ENCODE measurements at regions not wholly inside any gene's neighbourhood (a gene's known extent, or its start where the extent isn't known, plus 50 kb on each side); places are given as distances from the start of the nearest gene placed in this dataset.

- no peak for TF ChIP-seq CTCF (IDR thresholded peaks at IDR 0.05)
- Histone ChIP-seq H3K27ac (no peak overlapping the region), H3K27me3 (replicated peaks; ENCODE audit: insufficient read depth) (no peaks in the 10 kb centered on the region), H3K4me3 (no peak overlapping the region), H3K4me1 (ENCODE audit: control insufficient read depth in 1 of 2, low read depth in 2 of 2) (peaks cover 0 to 1% of the 10 kb centered on the region in 2 donors), H3K36me3 (no peaks in the 10 kb centered on the region), H3K9me3 (no peaks in the 10 kb centered on the region)
- ATAC-seq (ENCODE audit: insufficient number of reproducible peaks, low FRiP score, low read depth) (no peak), DNase-seq (ENCODE audit: low spot score) (no peak)
Observed at GRCh38 chr9:13729955-13730354, 450.5 kb upstream of the MPDZ start.

GRCh38 chr9:13728917-13729811 is 449.7 kb upstream of the MPDZ start:
- Histone ChIP-seq H3K27me3 (replicated peaks; ENCODE audit: insufficient read depth) (no peaks in the 10 kb centered on the region), H3K27ac (no peak overlapping the region), H3K36me3 (no peaks in the 10 kb centered on the region), H3K9me3 (no peaks in the 10 kb centered on the region), H3K4me3 (no peak overlapping the region), H3K4me1 (ENCODE audit: control insufficient read depth in 1 of 2, low read depth in 2 of 2) (no peaks in the 10 kb centered on the region)
- ATAC-seq (ENCODE audit: insufficient number of reproducible peaks, low FRiP score, low read depth) = no peak
- DNase-seq (ENCODE audit: low spot score) = no peak
- TF ChIP-seq CTCF (IDR thresholded peaks at IDR 0.05) = no peak

- DNase-seq (ENCODE audit: low spot score) = no peak
- H3K4me3 ChIP-seq = no peak overlapping the region
- ATAC-seq (ENCODE audit: insufficient number of reproducible peaks, low FRiP score, low read depth) = no peak
- no peaks in the 10 kb centered on the region for H3K4me1 ChIP-seq (ENCODE audit: control insufficient read depth in 1 of 2, low read depth in 2 of 2)
- H3K9me3 ChIP-seq = no peaks in the 10 kb centered on the region
- H3K27ac ChIP-seq = no peak overlapping the region
- no peak for TF ChIP-seq CTCF (IDR thresholded peaks at IDR 0.05)
- H3K36me3 ChIP-seq = no peaks in the 10 kb centered on the region
- no peaks in the 10 kb centered on the region for H3K27me3 ChIP-seq (replicated peaks; ENCODE audit: insufficient read depth)
Observed at GRCh38 chr9:13728131-13728530, 448.6 kb upstream of the MPDZ start.

GRCh38 chr9:13726746-13727145 is 447.3 kb upstream of the MPDZ start:
- Histone ChIP-seq H3K36me3 (no peaks in the 10 kb centered on the region), H3K27me3 (replicated peaks; ENCODE audit: insufficient read depth) (no peaks in the 10 kb centered on the region), H3K27ac (no peak overlapping the region), H3K9me3 (no peaks in the 10 kb centered on the region), H3K4me1 (ENCODE audit: control insufficient read depth in 1 of 2, low read depth in 2 of 2) (no peaks in the 10 kb centered on the region), H3K4me3 (no peak overlapping the region)
- DNase-seq (ENCODE audit: low spot score) (no peak), ATAC-seq (ENCODE audit: insufficient number of reproducible peaks, low FRiP score, low read depth) (no peak)
- no peak for TF ChIP-seq CTCF (IDR thresholded peaks at IDR 0.05)

GRCh38 chr9:13725516-13725915 is 446.0 kb upstream of the MPDZ start:
- Histone ChIP-seq H3K27me3 (replicated peaks; ENCODE audit: insufficient read depth) (no peaks in the 10 kb centered on the region), H3K27ac (no peak overlapping the region), H3K4me1 (ENCODE audit: control insufficient read depth in 1 of 2, low read depth in 2 of 2) (no peaks in the 10 kb centered on the region), H3K9me3 (no peaks in the 10 kb centered on the region), H3K4me3 (no peak overlapping the region), H3K36me3 (no peaks in the 10 kb centered on the region)
- ATAC-seq (ENCODE audit: insufficient number of reproducible peaks, low FRiP score, low read depth) (no peak), DNase-seq (ENCODE audit: low spot score) (no peak)
- no peak for TF ChIP-seq CTCF (IDR thresholded peaks at IDR 0.05)

Data from thoracic aorta (tissue), 2 donors.